Spleen (tissue), 11 donors: ENCODE measurements at regions not wholly inside any gene's neighbourhood (a gene's known extent, or its start where the extent isn't known, plus 50 kb on each side); places are given as distances from the start of the nearest gene placed in this dataset.

Experiments
- DNase-seq: peaks from one replicate; pipeline ENCODE4 v3.0.0-alpha.2; 2020
- H3K27ac ChIP-seq, 8 donors: fragments of 200-600 bp; sonication (generic) in 7 of 8; 1 replicate in 4 of 8; 2 replicates in 4 of 8; pipeline versions ENCODE4 v1.5.0 to v1.8.0; 2016 to 2021; ENCODE audit warnings: inconsistent platforms in 4 of 8, mild to moderate bottlenecking in 4 of 8, moderate library complexity in 1 of 8
- H3K27me3 ChIP-seq, 7 donors: fragments of 200-600 bp; sonication (generic) in 6 of 7; replicated peaks in 1 of 7; 1 replicate in 4 of 7; 2 replicates in 3 of 7; pipeline versions ENCODE4 v1.5.0 to v1.8.0; 2016 to 2021; ENCODE audit warnings: inconsistent platforms in 3 of 7, mild to moderate bottlenecking in 1 of 7
- H3K36me3 ChIP-seq, 6 donors: fragments of 200-600 bp; sonication (generic) in 5 of 6; 1 replicate in 4 of 6; 2 replicates in 2 of 6; pipeline versions ENCODE4 v1.5.0 to v1.8.0; 2016 to 2021; ENCODE audit warnings: inconsistent platforms in 2 of 6
- H3K4me1 ChIP-seq, 6 donors: fragments of 200-600 bp; sonication (generic) in 5 of 6; 1 replicate in 3 of 6; 2 replicates in 3 of 6; pipeline versions ENCODE4 v1.5.0 to v1.8.0; 2016 to 2021; ENCODE audit warnings: inconsistent platforms in 3 of 6
- H3K4me3 ChIP-seq, 8 donors: fragments of 200-600 bp; sonication (generic) in 7 of 8; 1 replicate in 4 of 8; 2 replicates in 4 of 8; pipeline versions ENCODE4 v1.5.0 to v1.8.0; 2016 to 2021; ENCODE audit warnings: inconsistent platforms in 4 of 8, mild to moderate bottlenecking in 4 of 8, moderate library complexity in 2 of 8
- H3K9me3 ChIP-seq, 8 donors: fragments of 200-600 bp; sonication (generic) in 7 of 8; 1 replicate in 4 of 8; 2 replicates in 4 of 8; pipeline versions ENCODE4 v1.5.0 to v1.8.0; 2016 to 2021; ENCODE audit warnings: inconsistent platforms in 4 of 8
- POLR2A ChIP-seq, 3 donors: fragments of 450-650 bp; IDR thresholded peaks; one replicate each; pipeline ENCODE4 v1.5.1; 2017; ENCODE audit warnings: antibody characterized with exemption in 3 of 3, mild to moderate bottlenecking in 1 of 3
- POLR2AphosphoS5 ChIP-seq, 3 donors: sonication (generic); formaldehyde crosslinking; IDR thresholded peaks; one replicate each; pipeline ENCODE4 v1.5.1; 2017; ENCODE audit warnings: antibody characterized with exemption in 3 of 3
- WGBS, 5 donors: extraction: QIAGEN DNeasy Blood & Tissue Kit in 3 of 5; methylation state at CpG; one replicate each; pipeline versions ENCODE4 v1.1.5 to v1.1.7; 2013 to 2018; 5-methylcytosine and 5-hydroxymethylcytosine counted together
- intact Hi-C: fragments of 100-400 bp; cut with DNase I; formaldehyde crosslinking; loops from one replicate; pipeline ENCODE4 v1.15.0; 2023; ENCODE audit warnings: low total_unique reads
- TF ChIP-seq, protein P1 (sequence below), 11 experiments: fragments of 200-600 bp in 7 of 11; fragments of 450-650 bp in 4 of 11; sonication (generic) in 4 of 11; IDR thresholded peaks in 8 of 11; conservative IDR thresholded peaks in 3 of 11; 1 replicate in 7 of 11; 2 replicates in 4 of 11; pipeline versions ENCODE4 v1.4.0 to v1.8.0; 2016 to 2021; ENCODE audit warnings: antibody characterized with exemption in 11 of 11, inconsistent platforms in 4 of 11, mild to moderate bottlenecking in 1 of 11
- donor health status: healthy with polysubstance abuse.
- donor health status: DM: no; HTN: no; CAD: no; lungs with moderate emphysema.
- donor health status: DM: no; HTN: no; CAD: no.
- donor health status: Bipolar disorder and iron deficiency.
- donor health status: healthy.
- donor health status: DM: no; HTN: no; CAD: no.
- donor health status: DM: yes; HTN: yes; CAD: no.

DNA sequence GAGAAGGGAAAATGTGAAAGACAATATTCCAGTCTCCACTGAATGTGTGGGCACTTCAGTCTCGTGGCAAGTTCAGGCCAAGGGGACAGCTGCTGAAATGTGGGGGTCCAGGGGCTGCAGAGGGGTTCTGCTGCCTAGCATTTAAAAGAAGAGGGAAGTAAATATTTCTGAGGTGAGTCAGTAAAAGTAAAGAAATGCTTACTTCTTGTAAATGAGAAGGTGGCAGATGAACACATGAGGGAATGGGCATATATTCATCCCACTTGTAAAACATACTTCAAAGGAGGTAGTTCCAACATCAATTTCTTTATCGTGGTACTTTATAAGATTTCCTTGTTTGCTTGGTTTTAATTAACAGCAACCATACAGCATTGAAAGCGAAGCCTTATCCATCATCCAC is 63.1 kb upstream of the HIVEP3 start:
- WGBS, 5 donors: 82 to 89% (median 85%) methylated on average over 3 of the region's 3 CpGs
- intact Hi-C loops: no loop called here

DNA sequence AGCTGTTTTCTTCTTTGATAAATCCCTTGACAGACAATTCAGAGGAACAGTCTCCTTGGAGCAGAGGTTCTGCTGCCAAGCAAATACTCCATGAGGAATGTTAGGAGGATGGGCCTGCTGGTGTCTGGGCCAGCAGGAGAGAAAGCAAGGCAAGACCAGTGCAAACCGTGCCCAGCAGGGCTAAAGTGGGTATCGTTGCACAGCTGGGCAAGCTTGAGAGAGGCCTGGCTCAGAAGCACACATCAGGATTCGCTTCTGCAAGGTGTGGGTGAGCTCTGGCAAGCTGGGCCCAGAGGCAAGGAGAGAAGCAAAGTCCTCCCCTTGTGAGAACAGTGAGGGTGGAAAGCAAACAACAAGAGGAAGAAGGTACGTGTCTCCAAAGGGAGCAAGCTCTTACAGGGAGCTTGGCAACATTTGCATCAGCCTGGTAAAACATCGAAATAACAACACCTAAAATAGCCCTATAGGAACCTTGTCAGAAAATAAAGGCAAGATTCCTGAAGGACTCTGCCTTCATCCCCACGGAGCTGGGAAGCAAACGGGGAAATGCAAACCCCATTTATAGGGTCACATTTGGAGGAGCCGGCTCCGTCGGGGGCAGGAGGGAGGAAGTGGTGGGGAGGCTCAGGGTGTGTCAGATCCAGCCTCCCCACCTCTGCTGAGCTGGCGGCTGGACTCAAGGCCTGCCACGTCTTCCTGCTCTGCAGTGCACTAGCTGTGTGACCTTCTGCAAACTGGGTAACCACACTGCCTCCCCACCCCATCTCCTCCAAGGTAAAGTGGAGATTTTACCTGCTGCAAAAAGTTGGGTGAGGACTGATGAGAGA is 62.3 kb upstream of the HIVEP3 start:
- WGBS, 5 donors: 35 to 50% (median 36%) methylated on average over 11 to 12 of the region's 12 CpGs
- DNase-seq: no peak
- Histone ChIP-seq H3K4me1 (peaks cover 0 to 17% (median 10%) of the 10 kb centered on the region in 6 donors), H3K27ac (no peak overlapping the region), H3K9me3 (no peaks in the 10 kb centered on the region), H3K4me3 (no peak overlapping the region), H3K36me3 (no peaks in the 10 kb centered on the region), H3K27me3 (no peaks in the 10 kb centered on the region)
- TF ChIP-seq POLR2A (IDR thresholded peaks at IDR 0.05) (no peak), POLR2AphosphoS5 (IDR thresholded peaks at IDR 0.05) (peak in 1 of 3 donors; percentile 15)
- TF ChIP-seq, protein P1, sequence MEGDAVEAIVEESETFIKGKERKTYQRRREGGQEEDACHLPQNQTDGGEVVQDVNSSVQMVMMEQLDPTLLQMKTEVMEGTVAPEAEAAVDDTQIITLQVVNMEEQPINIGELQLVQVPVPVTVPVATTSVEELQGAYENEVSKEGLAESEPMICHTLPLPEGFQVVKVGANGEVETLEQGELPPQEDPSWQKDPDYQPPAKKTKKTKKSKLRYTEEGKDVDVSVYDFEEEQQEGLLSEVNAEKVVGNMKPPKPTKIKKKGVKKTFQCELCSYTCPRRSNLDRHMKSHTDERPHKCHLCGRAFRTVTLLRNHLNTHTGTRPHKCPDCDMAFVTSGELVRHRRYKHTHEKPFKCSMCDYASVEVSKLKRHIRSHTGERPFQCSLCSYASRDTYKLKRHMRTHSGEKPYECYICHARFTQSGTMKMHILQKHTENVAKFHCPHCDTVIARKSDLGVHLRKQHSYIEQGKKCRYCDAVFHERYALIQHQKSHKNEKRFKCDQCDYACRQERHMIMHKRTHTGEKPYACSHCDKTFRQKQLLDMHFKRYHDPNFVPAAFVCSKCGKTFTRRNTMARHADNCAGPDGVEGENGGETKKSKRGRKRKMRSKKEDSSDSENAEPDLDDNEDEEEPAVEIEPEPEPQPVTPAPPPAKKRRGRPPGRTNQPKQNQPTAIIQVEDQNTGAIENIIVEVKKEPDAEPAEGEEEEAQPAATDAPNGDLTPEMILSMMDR (IDR thresholded peaks at IDR 0.05 in 8 of 11, conservative IDR thresholded peaks at IDR 0.05 in 3 of 11): no peak
- intact Hi-C loops: no loop called here

More for the DNA sequence above, 63.1 kb upstream of the HIVEP3 start:
- Histone ChIP-seq H3K36me3 (no peaks in the 10 kb centered on the region), H3K27me3 (no peaks in the 10 kb centered on the region), H3K4me3 (no peak overlapping the region), H3K9me3 (no peaks in the 10 kb centered on the region), H3K27ac (no peak overlapping the region), H3K4me1 (peaks cover 0 to 17% (median 10%) of the 10 kb centered on the region in 6 donors)
- TF ChIP-seq POLR2A (IDR thresholded peaks at IDR 0.05) (no peak), POLR2AphosphoS5 (IDR thresholded peaks at IDR 0.05) (no peak)
- TF ChIP-seq, protein P1 (IDR thresholded peaks at IDR 0.05 in 8 of 11, conservative IDR thresholded peaks at IDR 0.05 in 3 of 11): no peak
- no peak for DNase-seq

DNA sequence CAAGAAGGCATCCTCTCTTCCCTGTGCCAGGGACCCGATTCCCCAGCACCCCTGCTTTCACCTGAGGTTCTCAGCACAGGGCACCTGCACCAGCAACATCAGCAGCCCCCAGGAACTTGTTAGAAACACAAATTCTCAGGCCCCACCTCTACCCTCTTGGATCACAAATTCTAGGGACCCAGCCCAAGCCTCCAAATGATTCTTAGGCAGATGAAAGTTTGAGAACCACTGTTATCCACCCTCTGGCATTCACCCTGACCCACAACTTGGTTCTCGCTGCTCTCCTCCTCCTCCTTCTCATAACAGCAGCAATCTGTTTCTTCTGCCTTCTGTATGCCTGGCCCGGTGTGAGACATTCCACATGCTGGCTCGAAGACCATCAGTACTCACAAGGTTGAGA is 60.3 kb upstream of the HIVEP3 start:
- intact Hi-C loops: no loop called here
- no peak for DNase-seq
- Histone ChIP-seq H3K4me3 (no peak overlapping the region), H3K27ac (no peak overlapping the region), H3K4me1 (peaks cover 0 to 17% (median 10%) of the 10 kb centered on the region in 6 donors), H3K9me3 (no peaks in the 10 kb centered on the region), H3K36me3 (no peaks in the 10 kb centered on the region), H3K27me3 (no peaks in the 10 kb centered on the region)
- 83 to 94% (median 89%) methylated on average over 4 of the region's 4 CpGs for WGBS, 5 donors
- no peak for TF ChIP-seq POLR2A (IDR thresholded peaks at IDR 0.05)
- no peak for TF ChIP-seq POLR2AphosphoS5 (IDR thresholded peaks at IDR 0.05)
- TF ChIP-seq, protein P1 (IDR thresholded peaks at IDR 0.05 in 8 of 11, conservative IDR thresholded peaks at IDR 0.05 in 3 of 11): no peak

DNA sequence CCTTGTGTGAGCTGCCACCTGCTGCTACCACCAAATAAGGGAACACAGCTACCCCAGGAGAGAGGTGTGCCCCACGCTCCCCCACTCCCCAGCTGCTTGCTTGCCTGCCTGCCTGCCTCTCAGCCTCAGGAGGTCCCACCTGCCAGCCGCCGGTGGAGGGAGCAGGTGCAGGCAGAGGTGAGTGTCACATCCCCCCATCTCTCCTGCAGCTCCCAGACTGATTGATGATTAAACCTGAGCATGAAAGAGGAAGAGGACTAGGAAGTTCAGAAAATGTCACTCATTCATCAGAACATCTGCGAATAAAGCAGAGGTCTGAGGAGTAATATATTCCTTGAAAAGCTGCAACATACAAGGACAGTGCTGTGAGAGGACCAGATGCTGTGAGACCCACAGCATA is 58.6 kb upstream of the HIVEP3 start:
- DNase-seq: no peak

More for the DNA sequence above, 58.6 kb upstream of the HIVEP3 start:
- Histone ChIP-seq H3K27me3 (no peaks in the 10 kb centered on the region), H3K9me3 (no peaks in the 10 kb centered on the region), H3K4me1 (peaks cover 0 to 17% (median 10%) of the 10 kb centered on the region in 6 donors), H3K36me3 (no peaks in the 10 kb centered on the region), H3K27ac (no peak overlapping the region), H3K4me3 (no peak overlapping the region)
- intact Hi-C loops: no loop called here
- 66 to 83% (median 78%) methylated on average over 4 of the region's 4 CpGs for WGBS, 5 donors
- TF ChIP-seq, protein P1 (IDR thresholded peaks at IDR 0.05 in 8 of 11, conservative IDR thresholded peaks at IDR 0.05 in 3 of 11): no peak
- TF ChIP-seq POLR2A (IDR thresholded peaks at IDR 0.05): no peak
- TF ChIP-seq POLR2AphosphoS5 (IDR thresholded peaks at IDR 0.05): no peak
